Endothelial cell (in vitro differentiated cells): ENCODE measurements at regions not wholly inside any gene's neighbourhood (a gene's known extent, or its start where the extent isn't known, plus 50 kb on each side); places are given as distances from the start of the nearest gene placed in this dataset.

Experiments
- DNase-seq: peaks from one replicate; pipeline ENCODE4 v3.0.0; 2021; ENCODE audit warnings: low spot score
- H3K27ac Mint-ChIP-seq: one replicate; pipeline ENCODE4 v1.8.0; 2021; ENCODE audit warnings: mixed read lengths, inconsistent platforms; ENCODE audit not compliant: unreplicated experiment
- H3K27me3 Mint-ChIP-seq: one replicate; pipeline ENCODE4 v1.8.0; 2021; ENCODE audit warnings: mild to moderate bottlenecking, moderate library complexity, mixed read lengths, inconsistent platforms; ENCODE audit not compliant: unreplicated experiment
- H3K36me3 Mint-ChIP-seq: one replicate; pipeline ENCODE4 v1.8.0; 2021; ENCODE audit warnings: mild to moderate bottlenecking, low read depth, mixed read lengths, inconsistent platforms; ENCODE audit not compliant: unreplicated experiment
- H3K4me1 Mint-ChIP-seq: one replicate; pipeline ENCODE4 v1.8.0; 2021; ENCODE audit warnings: mild to moderate bottlenecking, mixed read lengths, inconsistent platforms; ENCODE audit not compliant: unreplicated experiment
- H3K4me3 Mint-ChIP-seq: one replicate; pipeline ENCODE4 v1.8.0; 2021; ENCODE audit warnings: mild to moderate bottlenecking, mixed read lengths, inconsistent platforms; ENCODE audit not compliant: unreplicated experiment
- H3K9me3 Mint-ChIP-seq: one replicate; pipeline ENCODE4 v1.8.0; 2021; ENCODE audit warnings: mixed read lengths, inconsistent platforms; ENCODE audit not compliant: unreplicated experiment
- TF ChIP-seq, protein P1 (sequence below): fragments of 200-600 bp; sonication (generic); IDR thresholded peaks from one replicate; pipeline ENCODE4 v1.5.0; 2021; ENCODE audit warnings: antibody characterized with exemption; ENCODE audit not compliant: unreplicated experiment

DNA sequence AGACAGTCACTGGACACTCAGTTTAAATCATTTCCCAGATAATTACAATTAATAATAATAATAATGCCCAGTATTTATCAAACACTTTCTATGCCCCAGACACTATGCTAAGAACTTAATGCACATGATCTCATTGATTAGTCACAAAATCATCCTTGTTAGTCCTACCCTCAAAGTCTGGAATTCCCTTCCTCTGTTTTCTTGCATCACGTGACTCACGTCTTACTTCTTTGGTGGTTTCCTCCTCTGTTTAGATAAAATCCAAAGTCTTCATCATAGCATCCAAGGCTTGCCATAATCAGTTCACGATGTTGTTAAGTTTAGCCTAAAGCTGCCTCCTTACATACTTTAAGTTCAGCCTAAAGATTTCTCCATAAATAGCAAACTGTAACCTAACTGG, 471.9 kb downstream of the PMP22 start:
- Mint-ChIP-seq H3K9me3 (no peaks in the 10 kb centered on the region), H3K27ac (no peak overlapping the region), H3K4me3 (no peak overlapping the region), H3K36me3 (no peaks in the 10 kb centered on the region), H3K27me3 (no peaks in the 10 kb centered on the region), H3K4me1 (peaks cover 3% of the 10 kb centered on the region)
- TF ChIP-seq, protein P1, sequence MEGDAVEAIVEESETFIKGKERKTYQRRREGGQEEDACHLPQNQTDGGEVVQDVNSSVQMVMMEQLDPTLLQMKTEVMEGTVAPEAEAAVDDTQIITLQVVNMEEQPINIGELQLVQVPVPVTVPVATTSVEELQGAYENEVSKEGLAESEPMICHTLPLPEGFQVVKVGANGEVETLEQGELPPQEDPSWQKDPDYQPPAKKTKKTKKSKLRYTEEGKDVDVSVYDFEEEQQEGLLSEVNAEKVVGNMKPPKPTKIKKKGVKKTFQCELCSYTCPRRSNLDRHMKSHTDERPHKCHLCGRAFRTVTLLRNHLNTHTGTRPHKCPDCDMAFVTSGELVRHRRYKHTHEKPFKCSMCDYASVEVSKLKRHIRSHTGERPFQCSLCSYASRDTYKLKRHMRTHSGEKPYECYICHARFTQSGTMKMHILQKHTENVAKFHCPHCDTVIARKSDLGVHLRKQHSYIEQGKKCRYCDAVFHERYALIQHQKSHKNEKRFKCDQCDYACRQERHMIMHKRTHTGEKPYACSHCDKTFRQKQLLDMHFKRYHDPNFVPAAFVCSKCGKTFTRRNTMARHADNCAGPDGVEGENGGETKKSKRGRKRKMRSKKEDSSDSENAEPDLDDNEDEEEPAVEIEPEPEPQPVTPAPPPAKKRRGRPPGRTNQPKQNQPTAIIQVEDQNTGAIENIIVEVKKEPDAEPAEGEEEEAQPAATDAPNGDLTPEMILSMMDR, result no peak
- DNase-seq, result no peak

DNA sequence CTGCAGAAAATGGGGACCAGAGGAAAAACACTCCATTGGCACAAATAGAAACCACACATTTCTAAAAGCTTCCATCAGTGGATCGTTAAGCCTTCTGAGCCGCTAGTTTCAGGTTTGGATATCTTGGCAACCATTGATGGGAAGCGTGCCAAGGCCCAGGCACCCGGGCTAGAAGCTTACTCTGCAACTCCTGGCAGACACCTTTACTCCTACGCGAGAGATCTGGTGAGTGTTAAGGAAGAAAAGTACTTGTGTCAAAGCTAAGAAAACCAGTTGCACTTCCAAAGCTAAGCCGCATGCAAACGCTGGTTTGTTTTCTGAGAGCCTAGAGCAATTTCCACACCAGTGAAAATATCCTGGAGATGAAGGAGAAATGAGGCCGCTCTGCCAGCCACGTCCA, 472.4 kb downstream of the PMP22 start:
- H3K4me1 Mint-ChIP-seq, result peaks cover 3% of the 10 kb centered on the region
- H3K27me3 Mint-ChIP-seq, result no peaks in the 10 kb centered on the region
- H3K36me3 Mint-ChIP-seq, result no peaks in the 10 kb centered on the region
- TF ChIP-seq, protein P1, result no peak
- H3K4me3 Mint-ChIP-seq, result no peak overlapping the region
- H3K27ac Mint-ChIP-seq, result no peak overlapping the region
- no peaks in the 10 kb centered on the region for H3K9me3 Mint-ChIP-seq
- DNase-seq, result no peak

DNA sequence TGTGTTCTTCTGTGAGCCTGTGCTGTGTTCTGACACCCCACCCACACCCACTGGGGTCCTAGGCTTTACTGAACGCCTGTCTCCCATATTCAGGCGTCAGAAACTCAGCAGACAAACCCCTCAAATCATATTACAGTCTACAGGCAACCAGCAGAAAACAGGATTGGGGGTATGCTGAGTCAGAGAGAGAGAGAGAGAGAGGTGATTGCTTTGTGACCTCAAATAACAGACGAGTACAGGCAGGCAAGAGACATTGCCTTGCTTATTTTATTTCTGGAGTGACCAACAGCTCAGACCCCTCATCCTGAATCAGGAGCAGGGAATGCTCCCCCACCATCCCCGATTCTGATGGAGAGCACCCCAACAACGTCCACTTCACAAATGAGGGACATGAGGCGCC, 473.9 kb downstream of the PMP22 start:
- DNase-seq, result no peak
- H3K36me3 Mint-ChIP-seq, result no peaks in the 10 kb centered on the region
- H3K9me3 Mint-ChIP-seq, result no peaks in the 10 kb centered on the region
- peaks cover 3% of the 10 kb centered on the region for H3K4me1 Mint-ChIP-seq
- H3K4me3 Mint-ChIP-seq, result no peak overlapping the region
- no peak overlapping the region for H3K27ac Mint-ChIP-seq
- no peaks in the 10 kb centered on the region for H3K27me3 Mint-ChIP-seq
- TF ChIP-seq, protein P1, result no peak

DNA sequence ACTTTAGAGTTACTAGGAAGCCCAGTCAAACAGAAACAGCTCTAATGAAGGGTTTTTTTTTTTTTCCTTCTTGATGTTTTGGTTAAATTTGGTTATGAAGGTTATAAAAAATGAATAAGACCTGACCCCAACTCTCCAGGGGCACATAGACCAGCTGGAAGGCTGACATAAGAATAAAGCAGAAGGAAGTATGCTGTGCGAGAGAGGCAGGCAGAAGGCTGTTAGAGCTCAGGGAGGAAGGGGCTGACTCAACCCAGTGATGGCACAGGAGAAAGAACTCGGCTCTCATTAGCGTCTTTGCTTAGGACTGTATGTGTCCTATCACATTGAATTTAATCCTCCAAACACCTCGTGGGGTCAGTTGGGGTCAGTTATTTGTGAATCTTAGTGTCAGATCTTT, 474.6 kb downstream of the PMP22 start:
- TF ChIP-seq, protein P1, result no peak
- H3K36me3 Mint-ChIP-seq, result no peaks in the 10 kb centered on the region
- H3K27ac Mint-ChIP-seq, result no peak overlapping the region

DNA sequence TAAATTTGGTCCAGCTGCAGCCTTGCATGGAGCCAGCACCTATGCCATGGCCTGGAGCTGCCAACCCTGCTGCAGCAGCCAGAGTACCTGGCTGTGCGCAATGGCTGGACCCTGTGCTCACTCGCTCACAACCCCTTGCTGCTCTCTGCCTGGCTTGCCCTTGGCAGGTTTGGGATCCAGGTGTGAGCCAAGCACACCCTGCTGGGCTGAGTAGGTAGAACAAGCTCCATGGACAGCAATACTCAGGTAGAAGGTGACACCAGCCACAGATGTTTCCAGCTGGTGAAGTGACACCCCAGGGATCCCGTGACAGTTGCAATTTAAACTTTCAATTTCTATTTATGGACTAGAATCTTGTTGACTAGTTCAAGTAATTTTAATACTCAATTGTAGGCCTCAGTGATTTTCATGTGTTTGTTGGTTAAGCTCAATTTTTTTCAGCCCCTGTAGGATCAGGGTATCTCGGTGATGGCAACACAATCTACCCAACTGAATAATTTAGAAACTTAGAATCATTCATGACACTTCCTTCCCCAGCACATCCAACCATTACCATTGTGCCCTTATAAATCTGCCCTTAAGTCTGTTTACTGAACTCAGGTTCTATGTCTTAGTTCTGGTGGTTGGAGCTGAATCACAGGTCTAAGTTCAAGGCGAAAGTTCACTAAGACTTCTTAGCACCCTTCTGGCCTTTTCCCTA, 480.0 kb downstream of the PMP22 start:
- Mint-ChIP-seq H3K27ac (no peak overlapping the region), H3K9me3 (no peaks in the 10 kb centered on the region), H3K4me1 (no peaks in the 10 kb centered on the region), H3K27me3 (no peaks in the 10 kb centered on the region), H3K36me3 (no peaks in the 10 kb centered on the region), H3K4me3 (no peak overlapping the region)
- TF ChIP-seq, protein P1, result no peak
- no peak for DNase-seq

More for the DNA sequence above, 474.6 kb downstream of the PMP22 start:
- Mint-ChIP-seq H3K9me3 (no peaks in the 10 kb centered on the region), H3K4me3 (no peak overlapping the region), H3K4me1 (peaks cover 3% of the 10 kb centered on the region), H3K27me3 (no peaks in the 10 kb centered on the region)
- no peak for DNase-seq
